ENCODE measurements at regions not wholly inside any gene's neighbourhood (a gene's known extent, or its start where the extent isn't known, plus 50 kb on each side); places are given as distances from the start of the nearest gene placed in this dataset.

DNA sequence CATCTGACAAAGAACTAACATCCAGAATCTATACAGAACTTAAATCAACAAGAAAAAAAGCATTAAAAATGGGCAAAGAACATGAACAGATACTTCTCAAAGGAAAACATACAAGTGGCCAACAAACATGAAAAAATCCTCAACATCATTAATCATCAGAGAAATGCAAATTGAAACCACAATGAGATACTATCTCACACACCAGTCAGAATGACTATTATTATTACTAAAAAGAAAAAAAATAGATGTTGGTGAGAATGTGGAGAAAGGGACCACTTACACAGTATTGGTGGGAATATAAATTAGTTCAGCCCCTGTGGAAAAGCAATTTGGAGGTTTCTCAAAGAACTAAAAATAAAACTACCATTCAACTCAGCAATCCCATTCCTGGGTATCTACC lies 89.1 kb upstream of the ADO start:
- no peak for DNase-seq (ENCODE audit: low read depth)

DNA sequence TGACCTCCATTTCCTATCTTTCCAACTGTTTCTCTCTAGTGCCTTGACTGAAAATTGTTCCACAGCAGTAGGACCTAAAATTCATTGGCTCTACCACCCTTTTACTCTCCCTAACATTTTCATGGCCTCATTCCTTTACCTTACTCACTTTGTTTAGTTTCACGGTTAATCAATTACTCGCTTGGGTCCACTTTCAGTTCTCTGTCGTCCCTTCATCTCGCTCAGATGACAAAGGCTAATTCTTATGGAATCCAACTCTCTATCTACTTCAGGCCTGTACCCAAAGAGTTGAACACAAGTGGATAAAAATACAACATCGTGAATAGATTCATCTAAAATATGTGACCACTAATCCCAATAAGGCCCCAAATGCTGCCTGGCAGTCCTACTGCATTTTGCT lies 85.9 kb upstream of the ADO start:
- no peak for DNase-seq (ENCODE audit: low read depth)

DNA sequence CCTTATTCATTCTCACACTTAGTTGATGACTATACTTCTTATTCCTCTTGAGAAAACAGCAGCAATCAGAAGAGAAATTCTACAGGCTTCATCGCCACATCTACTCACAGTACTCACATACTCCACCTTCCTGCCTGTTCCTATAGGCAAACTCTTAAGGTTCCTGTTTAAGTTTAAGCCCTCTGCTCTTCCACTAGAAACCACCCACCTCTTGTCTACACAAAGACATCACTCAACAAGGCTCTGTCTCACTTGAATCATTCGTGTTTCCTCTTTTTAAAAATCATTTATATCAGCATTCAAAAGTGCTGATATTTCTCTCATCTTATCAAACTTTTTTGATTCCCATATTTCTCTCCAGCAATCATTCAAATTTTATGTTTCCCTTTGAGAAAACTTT lies 85.5 kb upstream of the ADO start:
- no peak for DNase-seq (ENCODE audit: low read depth)

DNA sequence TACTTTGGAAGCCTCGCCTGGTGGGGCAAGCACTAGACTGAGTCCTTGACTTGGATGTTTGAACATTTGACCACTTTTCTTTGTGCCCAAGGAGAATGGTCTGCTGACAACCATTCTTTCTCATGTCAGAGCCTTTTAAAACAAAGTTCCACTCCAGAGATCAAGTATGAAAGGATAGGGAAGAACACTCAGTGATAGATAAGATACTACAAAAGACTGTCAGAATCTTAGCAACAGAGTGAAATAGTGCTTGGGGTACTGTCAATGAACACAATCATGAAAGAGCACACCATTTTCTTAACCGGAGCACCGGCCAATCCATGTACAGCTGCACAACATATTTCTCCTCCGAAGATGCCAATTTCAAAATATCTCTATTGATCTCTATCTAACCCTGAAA lies 82.8 kb upstream of the ADO start:
- no peak for DNase-seq (ENCODE audit: low read depth)

DNA sequence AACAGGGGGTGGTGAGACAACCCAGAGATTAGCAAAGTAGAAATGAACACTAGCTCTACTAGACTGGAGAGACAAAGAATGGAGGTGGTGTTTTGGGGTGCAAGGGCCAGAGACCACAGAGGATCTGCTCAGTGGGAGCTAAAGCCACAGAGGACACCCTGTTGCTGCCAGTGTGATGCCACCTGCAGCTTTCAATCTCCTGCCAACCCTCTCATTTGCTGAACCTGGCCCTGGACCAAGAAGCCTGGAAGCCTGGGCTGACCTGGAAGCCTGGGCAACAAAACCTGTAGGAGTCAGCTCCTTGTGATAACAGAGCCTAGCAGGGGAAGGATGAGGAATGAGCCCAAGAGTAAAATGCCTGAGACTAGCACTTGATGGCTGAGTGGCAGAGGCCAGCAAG lies 81.1 kb upstream of the ADO start:
- no peak for DNase-seq (ENCODE audit: low read depth)

DNA sequence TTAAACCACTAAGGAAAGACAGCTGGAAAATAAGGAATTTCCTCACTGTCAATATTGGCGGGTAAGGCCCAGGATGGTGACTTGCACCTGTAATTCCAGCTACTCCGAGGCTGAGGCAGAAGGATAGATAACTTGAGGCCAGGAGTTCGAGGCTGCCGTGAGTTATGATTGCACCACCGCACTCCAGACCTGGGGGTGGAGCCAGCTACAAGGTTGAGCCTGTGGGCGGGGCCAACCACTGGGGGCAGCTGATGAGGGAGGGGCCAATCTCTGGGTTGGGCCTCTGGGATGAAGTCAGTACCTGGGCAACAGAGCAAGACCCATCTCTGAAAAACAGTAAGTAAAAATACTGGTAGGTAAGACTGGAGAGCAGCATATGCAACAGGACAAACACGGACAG lies 80.1 kb upstream of the ADO start:
- no peak for DNase-seq (ENCODE audit: low read depth)

DNA sequence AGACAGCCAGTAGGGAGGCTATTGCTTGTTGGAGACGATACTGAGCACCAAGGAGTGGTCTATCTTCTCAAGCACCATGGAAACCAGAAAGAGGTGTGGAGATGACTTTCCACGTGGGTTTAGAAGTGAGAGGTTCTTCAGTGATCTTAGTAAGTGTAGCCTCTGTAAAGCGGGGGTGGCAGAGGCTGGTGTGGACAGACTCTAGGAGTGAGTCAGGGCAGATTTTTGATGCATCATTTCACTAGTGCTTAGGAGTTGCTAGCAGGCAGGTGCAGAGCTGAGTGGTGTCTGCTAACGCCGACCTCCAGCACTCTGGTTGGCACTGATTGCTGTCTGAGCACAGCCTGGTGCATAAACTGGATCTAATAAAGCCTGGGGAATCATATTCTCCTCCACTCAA lies 78.4 kb upstream of the ADO start:
- DNase-seq (ENCODE audit: low read depth) = peak; percentile 46

DNA sequence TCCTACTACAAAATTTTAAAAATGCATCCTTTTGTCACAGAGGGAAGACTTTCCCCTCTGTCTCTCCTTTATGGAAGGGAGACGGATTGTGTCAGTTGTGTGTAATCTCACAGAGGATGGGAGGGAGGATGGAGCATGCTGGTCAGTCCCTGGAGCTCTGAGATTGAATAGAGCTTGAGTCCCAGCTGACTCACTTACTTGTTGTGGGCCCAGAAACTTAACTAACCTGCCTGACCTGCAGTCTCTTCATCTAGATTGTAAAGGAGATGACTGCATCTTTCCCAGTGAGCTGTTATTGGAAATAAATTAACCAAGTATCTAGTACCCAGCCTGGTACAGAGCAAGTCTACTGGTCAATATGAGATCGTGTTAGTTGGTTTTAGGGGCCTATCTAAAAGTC lies 77.9 kb upstream of the ADO start:
- no peak for DNase-seq (ENCODE audit: low read depth)

DNA sequence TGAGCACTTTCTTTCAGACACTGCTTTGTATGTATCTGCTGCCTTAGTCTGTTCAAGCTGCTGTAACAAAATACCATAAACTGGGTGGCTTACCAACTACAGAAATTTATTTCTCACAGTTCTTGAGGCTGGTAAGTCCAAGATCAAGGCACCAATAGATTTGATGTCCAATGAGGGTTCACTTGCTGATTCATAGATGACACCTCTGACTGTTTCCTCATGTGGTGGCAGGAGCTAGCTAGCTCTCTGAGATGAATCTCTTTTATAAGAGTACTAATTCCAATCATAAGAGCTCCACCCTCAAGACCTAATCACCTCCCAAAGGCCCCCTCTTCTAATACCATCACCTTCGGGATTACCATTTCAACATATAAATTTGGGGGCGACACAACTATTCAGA lies 76.6 kb upstream of the ADO start:
- DNase-seq (ENCODE audit: low read depth) = no peak

DNA sequence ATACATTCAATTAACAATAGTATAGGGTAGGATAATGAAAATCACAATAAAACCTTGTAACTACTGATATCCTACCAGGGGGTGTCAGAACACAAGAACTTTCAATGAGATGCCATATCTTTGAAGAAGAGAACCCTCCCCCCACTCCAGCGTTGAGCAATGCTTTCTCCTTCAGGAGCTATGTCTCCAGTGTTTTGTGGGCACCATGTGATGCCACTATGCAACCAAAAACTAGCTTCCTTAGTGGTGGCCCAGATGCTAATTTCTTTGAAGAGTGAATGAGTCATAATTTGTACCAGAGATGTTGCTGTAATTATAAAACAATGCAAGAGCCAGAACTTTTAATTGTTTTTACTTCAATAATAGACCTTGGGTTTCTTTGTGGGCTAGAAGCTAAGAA lies 76.0 kb upstream of the ADO start:
- DNase-seq (ENCODE audit: low read depth) = no peak

DNA sequence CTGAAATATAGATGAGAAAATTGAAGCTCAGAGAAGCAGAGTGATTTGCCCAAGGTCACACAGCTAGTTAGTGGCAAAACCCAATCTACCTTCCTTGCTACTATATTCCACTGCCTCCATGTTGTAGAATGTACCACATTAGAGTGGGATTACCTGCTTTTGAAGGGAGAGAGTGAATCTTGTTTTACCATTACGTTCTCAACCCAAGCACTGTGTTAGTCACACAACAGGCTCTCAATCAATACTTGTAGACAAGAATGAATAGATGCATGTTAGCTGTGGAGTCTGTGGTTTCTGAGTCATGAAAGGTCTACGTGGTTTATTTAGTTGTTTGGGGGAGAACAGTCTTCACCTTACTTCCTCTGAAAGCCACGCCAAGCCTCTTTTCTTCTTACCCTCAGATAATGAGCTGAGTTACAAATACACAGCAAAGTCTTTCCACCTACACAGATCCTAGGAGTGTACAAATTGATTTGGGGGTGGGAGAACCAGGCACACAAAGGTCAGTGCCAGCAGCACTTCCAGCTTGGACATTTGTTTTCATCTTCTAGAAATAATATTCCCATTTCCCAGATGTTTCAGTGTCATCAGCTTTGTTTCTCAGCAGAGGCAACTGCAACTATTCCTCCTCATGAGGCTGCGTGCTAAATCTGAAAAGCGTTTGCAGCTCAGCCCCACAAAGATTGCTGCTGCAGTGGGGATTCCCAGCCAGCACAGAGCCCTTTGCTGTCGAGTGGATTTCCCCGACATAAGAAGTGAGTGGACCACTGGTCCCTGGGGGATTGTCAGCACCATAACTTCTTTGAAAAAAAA lies 71.5 kb upstream of the ADO start:
- DNase-seq (ENCODE audit: low read depth) = peak; percentile 58

DNA sequence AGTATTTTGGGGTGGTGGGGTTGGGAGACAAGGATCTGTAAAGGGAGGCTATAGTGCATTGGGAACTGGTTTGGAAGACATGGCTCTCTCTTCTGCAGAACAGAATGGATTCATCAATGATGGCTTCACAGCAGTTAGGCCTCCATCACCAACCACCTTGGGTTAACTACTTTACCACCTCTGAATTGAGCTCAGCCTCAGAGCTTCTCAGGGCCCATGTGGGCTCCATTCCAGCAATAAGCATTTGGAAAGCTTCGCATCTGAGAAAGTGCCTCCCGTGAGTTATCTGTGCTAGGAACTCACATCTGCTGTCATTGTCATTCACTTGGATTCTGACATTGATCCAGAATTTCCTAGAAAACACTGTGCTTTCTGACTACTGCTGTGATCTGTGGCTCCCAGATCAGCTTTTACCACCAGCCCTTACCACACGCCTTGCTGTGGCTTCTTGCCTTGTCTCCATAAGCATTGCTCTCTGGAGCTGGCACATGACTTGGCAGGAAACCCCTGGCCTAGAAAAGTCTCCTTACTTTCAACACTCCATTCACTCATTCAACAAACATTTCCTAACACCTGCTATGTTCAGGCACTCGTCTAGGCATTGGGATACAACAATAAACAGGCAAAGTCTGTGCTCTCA lies 70.7 kb upstream of the ADO start:
- DNase-seq (ENCODE audit: low read depth) = no peak

DNA sequence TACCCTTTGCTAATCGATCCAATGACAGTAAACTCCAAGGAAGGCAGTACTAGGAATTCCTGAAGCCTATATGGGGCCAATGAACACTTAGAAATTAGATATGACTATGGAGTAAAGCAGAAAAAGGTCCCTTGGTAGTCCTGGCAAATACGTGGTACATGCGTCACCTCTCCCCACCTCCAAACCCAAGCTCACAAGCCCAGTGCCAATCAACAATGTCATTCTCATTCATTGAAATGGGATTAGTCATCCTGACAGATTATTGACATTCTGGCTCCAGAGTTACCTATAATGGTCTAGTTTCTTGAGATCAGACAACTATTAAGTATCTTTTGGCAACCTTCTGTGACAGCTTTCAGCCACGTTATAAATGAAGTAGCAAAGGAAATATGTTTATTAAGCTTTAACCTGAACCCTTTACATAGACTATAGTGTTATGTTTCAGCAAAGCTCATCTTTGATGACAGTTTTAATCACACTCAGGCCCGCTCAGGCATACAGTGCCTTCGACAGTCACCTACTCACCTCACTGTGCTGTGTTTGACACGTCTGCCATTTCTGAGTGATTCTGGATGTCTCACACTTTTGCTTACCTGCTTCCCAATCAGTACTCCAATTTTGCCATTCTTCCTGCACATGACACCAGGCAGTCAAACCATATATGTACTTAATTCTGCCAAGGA lies 69.6 kb upstream of the ADO start:
- no peak for DNase-seq (ENCODE audit: low read depth)

DNA sequence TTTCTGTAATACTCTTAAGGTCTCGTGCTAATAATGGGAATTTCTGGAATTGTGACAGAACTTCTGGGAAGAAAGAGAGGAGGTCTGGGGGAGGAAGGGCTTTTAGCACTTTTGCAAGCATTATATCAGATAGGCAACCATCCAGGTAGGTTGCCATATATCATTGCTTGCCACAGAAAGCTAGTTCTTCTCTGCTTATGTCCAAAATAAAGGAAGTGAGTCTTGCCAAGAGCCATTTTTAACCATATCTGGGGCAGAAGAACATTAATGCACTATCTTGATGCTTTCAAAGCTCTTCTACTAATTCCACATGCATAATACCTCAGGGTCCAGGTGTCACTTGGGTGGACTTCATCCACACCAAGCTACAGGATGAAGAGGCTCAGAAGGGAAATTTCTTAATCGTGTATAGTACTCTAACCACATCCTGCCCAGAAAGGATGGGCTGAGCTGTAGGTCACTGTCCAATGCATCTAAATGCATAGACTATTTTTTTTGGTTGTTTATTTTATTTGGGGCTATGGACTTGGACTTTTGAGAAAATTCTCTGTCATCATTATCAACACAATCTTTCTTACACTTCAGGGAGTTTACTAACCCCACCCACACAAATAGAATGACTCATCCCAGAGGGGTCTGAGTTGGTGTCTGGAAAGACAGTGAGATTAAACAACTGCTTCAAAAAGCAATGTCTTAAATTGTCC lies 68.9 kb upstream of the ADO start:
- DNase-seq (ENCODE audit: low read depth) = no peak

DNA sequence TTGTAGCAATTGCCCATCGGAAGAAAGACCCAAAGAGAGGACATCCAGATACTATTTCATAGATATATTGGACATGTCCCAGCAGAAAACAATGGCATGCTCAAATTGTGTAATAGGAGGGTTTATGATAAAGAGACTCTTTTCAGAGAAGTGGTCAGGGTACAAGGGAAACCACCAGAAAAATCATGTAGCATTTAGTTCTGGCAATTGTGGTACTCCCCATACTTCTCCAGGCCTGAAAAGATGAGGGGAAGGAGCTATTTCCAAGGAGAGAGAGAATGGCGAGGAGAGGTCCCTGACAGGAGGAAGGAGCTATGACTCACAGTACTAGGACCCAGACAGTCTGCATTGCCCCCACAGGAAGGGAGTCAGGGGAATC lies 68.4 kb upstream of the ADO start:
- DNase-seq (ENCODE audit: low read depth) = no peak

DNA sequence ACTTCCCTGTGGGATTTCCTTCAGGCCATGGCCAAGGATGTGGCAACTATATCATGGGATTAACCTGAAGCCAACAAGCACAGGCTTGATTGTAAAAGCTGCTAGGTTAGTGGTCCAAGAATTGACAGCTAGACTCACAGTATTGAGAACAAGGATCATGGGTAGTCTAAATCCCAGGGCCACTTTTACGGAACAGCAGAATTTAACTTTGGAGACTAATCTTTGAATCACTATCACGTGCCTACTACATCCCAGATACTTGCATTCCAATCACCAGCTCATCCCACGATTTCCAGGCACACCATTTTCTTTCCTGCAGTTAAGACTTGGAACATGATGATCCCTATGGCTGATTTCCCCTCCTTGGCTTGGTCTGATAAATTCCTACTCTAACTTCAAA lies 65.6 kb upstream of the ADO start:
- DNase-seq (ENCODE audit: low read depth) = no peak

DNA sequence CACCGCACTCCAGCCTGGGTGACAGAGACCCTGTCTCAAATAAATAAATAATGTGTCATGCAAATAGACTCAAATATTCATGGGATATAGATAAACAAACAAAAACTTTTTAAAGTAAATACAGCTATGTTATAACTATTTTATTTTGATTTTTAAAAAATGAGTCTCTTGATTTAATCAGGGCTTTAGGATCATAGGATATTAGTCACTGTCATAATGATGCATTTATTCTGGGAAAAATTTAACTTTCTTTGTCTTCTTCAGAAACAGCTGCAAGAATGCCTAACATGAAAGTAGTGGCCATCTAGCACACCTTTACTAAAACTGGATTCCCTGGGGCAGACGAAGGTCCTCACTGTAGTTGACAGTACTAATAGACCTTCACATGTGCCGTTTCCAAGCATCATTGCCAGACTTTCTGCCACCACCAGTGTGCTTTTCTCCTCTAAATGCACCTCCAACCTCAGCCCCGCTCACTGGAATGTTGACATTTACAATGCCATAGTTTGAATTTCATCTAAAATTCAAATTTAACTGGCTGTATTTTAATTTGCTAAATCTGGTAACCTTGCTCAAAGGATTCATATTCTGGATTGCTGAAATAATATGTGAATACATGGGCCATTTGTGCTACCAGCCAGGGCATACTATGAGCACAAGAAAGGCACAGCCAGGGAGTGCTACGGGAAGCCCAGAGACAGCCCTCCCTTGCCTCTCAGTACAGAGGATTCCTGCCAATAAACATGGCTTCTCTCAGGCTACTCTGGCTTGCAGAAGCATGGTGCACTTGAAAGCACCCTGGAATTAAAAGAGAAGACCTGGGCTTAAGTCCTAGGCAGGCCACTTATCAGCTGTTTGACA lies 63.4 kb upstream of the ADO start:
- DNase-seq (ENCODE audit: low read depth) = no peak

DNA sequence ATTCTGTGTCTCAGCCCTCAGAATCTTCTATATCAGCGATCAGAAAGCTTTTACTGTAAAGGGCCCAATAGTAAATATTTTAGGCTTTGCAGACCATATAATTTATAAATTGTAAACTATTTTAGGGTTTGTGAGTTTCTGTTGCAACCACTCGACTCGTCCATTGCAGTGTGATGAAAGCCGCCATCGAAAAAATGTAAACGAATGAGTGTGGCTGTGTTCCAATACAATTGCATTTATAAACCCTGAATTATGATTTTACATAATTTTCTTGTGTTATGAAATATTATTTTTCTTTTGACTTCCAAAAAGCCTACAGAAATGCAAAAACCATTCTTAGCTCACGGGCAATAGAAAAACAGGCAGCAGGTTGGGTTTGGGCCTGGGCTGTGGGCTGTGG lies 62.5 kb upstream of the ADO start:
- DNase-seq (ENCODE audit: low read depth) = no peak

DNA sequence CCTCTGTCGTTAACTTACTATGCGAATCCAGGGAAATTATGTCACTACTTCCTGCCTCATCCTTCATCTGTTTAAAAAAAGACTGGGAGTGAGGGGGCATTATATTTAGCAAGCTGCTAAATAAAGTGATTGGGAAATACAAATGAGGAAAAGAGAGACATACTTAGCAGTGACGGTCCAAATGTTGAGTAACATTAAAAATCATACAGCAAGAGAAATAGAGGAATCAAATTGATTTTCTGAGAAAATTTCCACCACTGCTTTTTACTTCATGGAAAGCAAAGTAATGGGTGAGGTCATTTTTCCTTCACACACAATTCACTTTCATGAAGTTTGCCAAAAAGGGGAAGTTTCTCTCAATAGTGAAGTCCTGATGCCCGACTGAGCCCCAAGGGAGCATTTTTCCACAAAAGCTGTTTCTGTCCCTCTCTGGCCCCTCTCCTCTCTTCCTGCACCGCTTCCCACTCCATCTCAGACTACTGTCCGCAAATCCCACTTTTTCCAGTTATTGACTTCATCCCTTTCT lies 61.9 kb upstream of the ADO start:
- no peak for DNase-seq (ENCODE audit: low read depth)

DNA sequence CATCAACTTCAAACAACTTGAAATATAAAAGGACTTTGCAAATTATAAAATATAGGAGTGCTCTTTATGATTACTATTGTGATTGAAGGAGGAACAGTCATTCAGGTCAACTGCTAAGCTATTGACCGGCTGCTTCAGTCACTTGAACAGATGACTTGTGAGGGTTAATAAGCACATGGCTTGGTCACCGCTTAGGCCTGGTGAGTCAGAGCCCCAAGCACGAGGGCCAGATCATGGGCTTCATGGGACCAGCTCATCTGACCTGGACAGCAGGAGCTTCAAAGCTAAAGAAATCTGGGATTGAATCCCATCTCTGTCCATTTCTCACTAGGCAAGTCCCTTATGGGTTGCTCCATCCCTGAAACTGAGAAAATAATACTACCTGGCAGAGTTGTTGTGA lies 60.4 kb upstream of the ADO start:
- DNase-seq (ENCODE audit: low read depth) = no peak

DNA sequence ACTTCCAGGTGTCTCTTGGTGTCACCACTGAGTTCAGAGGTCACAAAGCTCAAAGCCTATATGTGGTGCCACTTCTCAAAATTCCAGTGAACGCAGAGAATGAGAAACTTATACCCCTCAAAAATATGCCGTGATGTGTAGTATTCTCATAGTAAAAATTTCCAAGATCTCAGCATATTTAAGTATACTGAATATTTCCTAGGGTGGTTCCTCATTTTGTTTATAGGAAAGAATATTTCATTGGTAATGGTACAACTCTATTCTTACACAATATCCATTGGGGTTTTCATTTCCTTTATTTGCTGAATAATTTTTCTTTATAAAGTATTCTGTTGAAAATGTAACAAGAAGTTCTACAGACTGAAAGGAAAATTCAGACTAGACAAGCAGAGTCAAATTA lies 58.9 kb upstream of the ADO start:
- no peak for DNase-seq (ENCODE audit: low read depth)
